Cardiac muscle cell (in vitro differentiated cells and primary cell): ENCODE measurements at regions not wholly inside any gene's neighbourhood (a gene's known extent, or its start where the extent isn't known, plus 50 kb on each side); places are given as distances from the start of the nearest gene placed in this dataset.

Source experiments
- DNase-seq, 2 donors: peaks; one replicate each; pipeline versions ENCODE4 v3.0.0 to v3.0.0-alpha.2; 2010 to 2017; ENCODE audit warnings: low read depth in 1 of 2, low spot score in 1 of 2
- H3K27ac ChIP-seq: fragments of 200-600 bp; sonication (generic); 2 replicates; pipeline ENCODE4 v1.5.1; 2016
- H3K27me3 ChIP-seq: fragments of 200-600 bp; sonication (generic); 2 replicates; pipeline ENCODE4 v1.6.0; 2016; ENCODE audit warnings: control low read depth
- H3K36me3 ChIP-seq: fragments of 200-600 bp; sonication (generic); 2 replicates; pipeline ENCODE4 v1.5.1; 2016; ENCODE audit warnings: control low read depth
- H3K4me1 ChIP-seq: fragments of 200-600 bp; sonication (generic); 2 replicates; pipeline ENCODE4 v1.8.1; 2017; ENCODE audit warnings: low read depth, mild to moderate bottlenecking, mixed run types
- H3K4me3 ChIP-seq: fragments of 200-600 bp; sonication (generic); 2 replicates; pipeline ENCODE4 v1.5.1; 2016; ENCODE audit warnings: mild to moderate bottlenecking
- H3K9me3 ChIP-seq: fragments of 200-600 bp; sonication (generic); 2 replicates; pipeline ENCODE4 v1.5.1; 2017; ENCODE audit warnings: low read depth, mild to moderate bottlenecking, control low read depth
- TF ChIP-seq, protein P1 (sequence below): IDR thresholded peaks from 2 replicates; pipeline ENCODE4 v1.5.1; 2012; ENCODE audit warnings: low read depth, mild to moderate bottlenecking, low read length

DNA sequence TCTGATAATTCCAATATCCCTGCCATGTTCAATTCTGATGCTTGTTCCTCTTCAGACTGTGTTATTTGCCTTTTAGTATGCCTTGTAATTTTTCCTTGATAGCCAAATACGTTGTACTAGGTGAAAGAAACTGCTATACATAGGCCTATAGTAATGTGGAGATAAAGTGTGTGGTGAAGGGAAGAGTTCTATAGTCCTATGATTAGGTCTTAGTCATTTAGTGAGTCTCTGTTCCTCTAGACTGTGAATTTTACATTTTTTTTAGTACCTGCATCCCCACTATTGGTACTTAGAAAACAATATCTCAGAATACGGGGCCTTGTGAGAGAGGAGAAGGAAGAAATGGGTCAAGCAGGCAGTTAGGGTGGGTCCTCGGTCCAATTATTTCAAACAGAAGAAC, 59.6 kb upstream of the SEMA3E start:
- Histone ChIP-seq H3K27ac (no peak overlapping the region), H3K4me1 (no peaks in the 10 kb centered on the region), H3K27me3 (no peaks in the 10 kb centered on the region), H3K9me3 (no peaks in the 10 kb centered on the region), H3K36me3 (no peaks in the 10 kb centered on the region), H3K4me3 (no peak overlapping the region)
- DNase-seq: no peak
- TF ChIP-seq, protein P1, sequence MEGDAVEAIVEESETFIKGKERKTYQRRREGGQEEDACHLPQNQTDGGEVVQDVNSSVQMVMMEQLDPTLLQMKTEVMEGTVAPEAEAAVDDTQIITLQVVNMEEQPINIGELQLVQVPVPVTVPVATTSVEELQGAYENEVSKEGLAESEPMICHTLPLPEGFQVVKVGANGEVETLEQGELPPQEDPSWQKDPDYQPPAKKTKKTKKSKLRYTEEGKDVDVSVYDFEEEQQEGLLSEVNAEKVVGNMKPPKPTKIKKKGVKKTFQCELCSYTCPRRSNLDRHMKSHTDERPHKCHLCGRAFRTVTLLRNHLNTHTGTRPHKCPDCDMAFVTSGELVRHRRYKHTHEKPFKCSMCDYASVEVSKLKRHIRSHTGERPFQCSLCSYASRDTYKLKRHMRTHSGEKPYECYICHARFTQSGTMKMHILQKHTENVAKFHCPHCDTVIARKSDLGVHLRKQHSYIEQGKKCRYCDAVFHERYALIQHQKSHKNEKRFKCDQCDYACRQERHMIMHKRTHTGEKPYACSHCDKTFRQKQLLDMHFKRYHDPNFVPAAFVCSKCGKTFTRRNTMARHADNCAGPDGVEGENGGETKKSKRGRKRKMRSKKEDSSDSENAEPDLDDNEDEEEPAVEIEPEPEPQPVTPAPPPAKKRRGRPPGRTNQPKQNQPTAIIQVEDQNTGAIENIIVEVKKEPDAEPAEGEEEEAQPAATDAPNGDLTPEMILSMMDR: no peak

DNA sequence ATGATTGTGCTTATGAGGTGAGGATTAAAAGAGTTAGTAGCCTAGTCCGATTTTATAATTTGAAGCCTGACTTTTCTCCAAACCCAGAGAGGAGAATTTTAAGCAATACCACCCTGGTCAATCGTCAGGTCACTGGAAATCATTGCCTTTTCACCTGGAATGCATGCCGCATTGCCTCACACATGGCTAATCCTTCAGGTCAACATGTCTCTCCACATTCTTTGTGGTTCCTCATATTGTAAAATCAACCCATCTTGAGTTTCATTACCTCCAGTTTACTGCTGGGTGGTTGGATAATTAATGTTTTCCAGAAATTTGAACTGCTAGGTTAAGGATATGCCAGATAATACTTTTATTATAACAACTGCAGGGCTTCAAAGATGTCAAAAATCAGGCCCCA, 55.6 kb upstream of the SEMA3E start:
- no peak for DNase-seq
- Histone ChIP-seq H3K9me3 (no peaks in the 10 kb centered on the region), H3K36me3 (no peaks in the 10 kb centered on the region), H3K4me3 (no peak overlapping the region), H3K27ac (no peak overlapping the region), H3K27me3 (no peaks in the 10 kb centered on the region), H3K4me1 (no peaks in the 10 kb centered on the region)
- TF ChIP-seq, protein P1: no peak

DNA sequence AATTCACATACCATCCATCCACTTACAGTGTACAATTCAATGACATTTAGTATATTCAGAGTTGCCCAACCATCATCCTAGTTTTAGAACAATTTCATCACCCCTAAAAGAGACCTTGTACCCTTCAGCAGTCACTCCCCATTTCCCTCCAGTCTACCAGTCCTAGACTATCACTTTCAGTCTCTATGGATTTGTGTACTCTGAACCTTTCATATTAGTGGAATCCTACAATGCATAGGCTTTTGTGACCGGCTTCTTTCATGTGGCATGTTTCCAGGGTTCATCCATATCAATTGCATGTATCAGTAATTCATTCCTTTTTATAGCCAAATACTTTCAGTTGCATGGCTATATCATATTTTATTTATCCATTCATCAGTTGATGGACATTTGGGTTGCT, 53.5 kb upstream of the SEMA3E start:
- Histone ChIP-seq H3K27ac (no peak overlapping the region), H3K4me1 (no peaks in the 10 kb centered on the region), H3K4me3 (no peak overlapping the region), H3K27me3 (no peaks in the 10 kb centered on the region), H3K9me3 (no peaks in the 10 kb centered on the region), H3K36me3 (no peaks in the 10 kb centered on the region)
- TF ChIP-seq, protein P1: no peak
- DNase-seq: no peak

DNA sequence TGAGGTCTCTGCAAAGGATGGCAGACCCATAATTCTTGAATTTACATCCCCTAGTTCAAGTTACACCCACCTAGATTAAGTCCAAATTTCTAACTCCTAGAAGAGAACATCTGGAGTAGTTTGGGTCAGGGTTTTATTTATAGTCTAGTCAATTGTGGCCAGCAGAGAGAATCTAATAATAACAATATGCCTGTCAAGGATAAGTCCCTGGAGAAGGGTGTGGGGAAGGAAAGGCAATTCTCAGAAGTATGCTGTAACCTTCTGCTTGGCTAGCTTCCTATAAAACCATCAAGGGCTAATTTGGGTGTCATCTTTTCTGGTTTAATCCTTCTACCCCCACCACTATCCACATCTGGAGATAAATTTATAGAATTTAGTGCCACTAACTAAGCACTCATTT, 52.8 kb upstream of the SEMA3E start:
- H3K9me3 ChIP-seq: no peaks in the 10 kb centered on the region
- no peaks in the 10 kb centered on the region for H3K4me1 ChIP-seq
- H3K27me3 ChIP-seq: no peaks in the 10 kb centered on the region
- no peak overlapping the region for H3K4me3 ChIP-seq
- no peak overlapping the region for H3K27ac ChIP-seq
- no peaks in the 10 kb centered on the region for H3K36me3 ChIP-seq
- TF ChIP-seq, protein P1: no peak
- DNase-seq: no peak
